Testis (tissue), 2 donors: ENCODE measurements at regions not wholly inside any gene's neighbourhood (a gene's known extent, or its start where the extent isn't known, plus 50 kb on each side); places are given as distances from the start of the nearest gene placed in this dataset.

Experiments used
- CTCF ChIP-seq, 3 experiments: fragments of 450-650 bp in 2 of 3; fragments of 200-600 bp in 1 of 3; sonication (generic) in 1 of 3; IDR thresholded peaks; one replicate each; pipeline ENCODE4 v1.5.1; 2016 to 2019; ENCODE audit warnings: antibody characterized with exemption in 3 of 3, mild to moderate bottlenecking in 2 of 3, moderate library complexity in 1 of 3
- POLR2A ChIP-seq: fragments of 450-650 bp; IDR thresholded peaks from one replicate; pipeline ENCODE4 v1.6.1; 2017; ENCODE audit warnings: antibody characterized with exemption, mild to moderate bottlenecking, moderate library complexity

GRCh38 chr2:234375176-234375880, 121.6 kb downstream of the ARL4C start:
- TF ChIP-seq CTCF (IDR thresholded peaks at IDR 0.05) = no peak
- no peak for TF ChIP-seq POLR2A
